ENCODE measurements at regions not wholly inside any gene's neighbourhood (a gene's known extent, or its start where the extent isn't known, plus 50 kb on each side); places are given as distances from the start of the nearest gene placed in this dataset.
A peak's percentile ranks its signal among the peaks of the same experiment; 100 is the strongest.

DNA sequence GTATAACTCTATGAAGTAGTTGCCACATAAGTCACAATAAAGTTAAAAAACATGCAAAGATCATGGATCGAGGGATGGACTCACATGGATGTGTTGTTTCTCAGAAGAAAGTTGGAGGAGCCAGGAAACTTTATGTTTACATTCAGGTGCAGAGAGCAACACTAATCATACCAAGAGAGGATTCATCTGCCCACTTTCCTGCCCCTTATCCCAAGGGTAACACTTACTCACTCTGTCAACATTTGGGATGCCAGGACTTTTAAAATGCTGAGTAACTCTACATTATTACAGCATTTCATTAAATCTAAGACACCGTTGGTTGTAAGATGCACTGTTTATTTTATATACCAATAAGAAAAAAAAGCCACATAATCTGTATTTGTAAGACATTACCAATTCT is 170.4 kb downstream of the KCNE4 start:
- H3K9ac ChIP-seq: no peak overlapping the region
- H3K27ac ChIP-seq (ENCODE audit: low read depth in 2 of 2, low read length in 1 of 2): no peak overlapping the region
- no peak for DNase-seq
- no peaks in the 10 kb centered on the region for H3F3A ChIP-seq (replicated peaks; ENCODE audit: insufficient read depth)
- CTCF ChIA-PET: no interaction called here
- H3K36me3 ChIP-seq (replicated peaks in 1 of 2; ENCODE audit: control insufficient read depth in 1 of 2, insufficient read depth in 2 of 2, low read length in 1 of 2): no peaks in the 10 kb centered on the region
- no peaks in the 10 kb centered on the region for H3K27me3 ChIP-seq (ENCODE audit: insufficient read depth)
- H2AFZ ChIP-seq (ENCODE audit: low read depth): peak overlapping the region; percentile 27; the same call in 1 of the 2 replicates
- TF ChIP-seq, protein P1, sequence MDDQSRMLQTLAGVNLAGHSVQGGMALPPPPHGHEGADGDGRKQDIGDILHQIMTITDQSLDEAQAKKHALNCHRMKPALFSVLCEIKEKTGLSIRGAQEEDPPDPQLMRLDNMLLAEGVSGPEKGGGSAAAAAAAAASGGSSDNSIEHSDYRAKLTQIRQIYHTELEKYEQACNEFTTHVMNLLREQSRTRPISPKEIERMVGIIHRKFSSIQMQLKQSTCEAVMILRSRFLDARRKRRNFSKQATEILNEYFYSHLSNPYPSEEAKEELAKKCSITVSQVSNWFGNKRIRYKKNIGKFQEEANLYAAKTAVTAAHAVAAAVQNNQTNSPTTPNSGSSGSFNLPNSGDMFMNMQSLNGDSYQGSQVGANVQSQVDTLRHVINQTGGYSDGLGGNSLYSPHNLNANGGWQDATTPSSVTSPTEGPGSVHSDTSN (IDR thresholded peaks at IDR 0.05): no peak
- TF ChIP-seq RXRA (IDR thresholded peaks at IDR 0.05; ENCODE audit: borderline replicate concordance, low read depth) (no peak), ELF1 (IDR thresholded peaks at IDR 0.05) (no peak), EP300 (IDR thresholded peaks at IDR 0.05; ENCODE audit: borderline replicate concordance in 1 of 2, low read depth in 1 of 2, low read length in 1 of 2) (no peak), TAF1 (IDR thresholded peaks at IDR 0.05; ENCODE audit: borderline replicate concordance, low read depth, low read length) (no peak), GABPA (IDR thresholded peaks at IDR 0.05; ENCODE audit: low read depth) (no peak), POLR2AphosphoS5 (IDR thresholded peaks at IDR 0.05; ENCODE audit: low read depth, low read length) (no peak), FOXM1 (IDR thresholded peaks at IDR 0.05; ENCODE audit: low read depth) (no peak), TCF12 (IDR thresholded peaks at IDR 0.05) (no peak), CHD2 (IDR thresholded peaks at IDR 0.05; ENCODE audit: low read length, partially characterized antibody) (no peak), YY1 (IDR thresholded peaks at IDR 0.05; ENCODE audit: low read depth) (no peak), FOSL2 (IDR thresholded peaks at IDR 0.05; ENCODE audit: borderline replicate concordance, low read depth) (no peak), MXI1 (IDR thresholded peaks at IDR 0.05; ENCODE audit: low read depth, low read length) (no peak), GATA2 (CRISPR knock-in tag; IDR thresholded peaks at IDR 0.05) (no peak)
- TF ChIP-seq, protein P2, sequence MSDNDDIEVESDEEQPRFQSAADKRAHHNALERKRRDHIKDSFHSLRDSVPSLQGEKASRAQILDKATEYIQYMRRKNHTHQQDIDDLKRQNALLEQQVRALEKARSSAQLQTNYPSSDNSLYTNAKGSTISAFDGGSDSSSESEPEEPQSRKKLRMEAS (IDR thresholded peaks at IDR 0.05; ENCODE audit: low read depth): no peak
- H3K9me2 ChIP-seq: no peaks in the 10 kb centered on the region
- H3K79me2 ChIP-seq (ENCODE audit: insufficient read depth): no peaks in the 10 kb centered on the region
- H3K4me2 ChIP-seq: no peak overlapping the region
- POLR2A ChIA-PET: no interaction called here
- H4K20me1 ChIP-seq (ENCODE audit: insufficient read depth): no peaks in the 10 kb centered on the region
- WGBS (ENCODE audit: low lambda C conversion rate): 87% methylated on average over 2 of the region's 2 CpGs
- H3K9me3 ChIP-seq: no peaks in the 10 kb centered on the region
- no peaks in the 10 kb centered on the region for H3K4me1 ChIP-seq (ENCODE audit: control insufficient read depth in 1 of 2, insufficient read depth in 2 of 2, low read depth in 1 of 2, low read length in 1 of 2)
- H3K4me3 ChIP-seq (ENCODE audit: low read depth in 2 of 2, low read length in 1 of 2): no peak overlapping the region

DNA sequence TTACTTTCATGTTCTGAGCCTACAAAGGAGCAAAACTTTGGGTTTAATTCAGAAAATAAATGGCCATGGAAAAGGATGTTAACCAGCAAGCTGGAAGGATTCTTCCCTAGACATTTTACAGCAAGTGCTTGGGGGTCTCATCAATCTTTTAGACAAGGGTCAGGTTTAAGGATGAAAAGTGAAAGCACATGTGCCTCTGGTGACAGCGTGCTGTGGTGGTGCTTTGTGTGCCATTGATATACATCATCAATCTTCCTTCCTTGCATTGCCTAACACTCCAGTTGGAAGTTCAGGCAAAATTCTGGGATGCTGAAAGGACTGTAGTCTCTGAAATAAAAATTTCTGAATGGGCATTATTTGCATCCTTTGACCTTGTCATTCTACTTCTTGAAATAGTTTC is 171.2 kb downstream of the KCNE4 start:
- Histone ChIP-seq H3K27me3 (ENCODE audit: insufficient read depth) (no peaks in the 10 kb centered on the region), H3K9me2 (no peaks in the 10 kb centered on the region), H4K20me1 (ENCODE audit: insufficient read depth) (no peaks in the 10 kb centered on the region), H2AFZ (ENCODE audit: low read depth) (no peak overlapping the region), H3K79me2 (ENCODE audit: insufficient read depth) (no peaks in the 10 kb centered on the region), H3K4me2 (no peak overlapping the region), H3K9ac (no peak overlapping the region), H3K4me1 (ENCODE audit: control insufficient read depth in 1 of 2, insufficient read depth in 2 of 2, low read depth in 1 of 2, low read length in 1 of 2) (peaks cover 0 to under 1% of the 10 kb centered on the region in 2 experiments; a peak in 2 of 4 replicates), H3K4me3 (ENCODE audit: low read depth in 2 of 2, low read length in 1 of 2) (no peak overlapping the region), H3K36me3 (replicated peaks in 1 of 2; ENCODE audit: control insufficient read depth in 1 of 2, insufficient read depth in 2 of 2, low read length in 1 of 2) (no peaks in the 10 kb centered on the region), H3K9me3 (no peaks in the 10 kb centered on the region), H3K27ac (ENCODE audit: low read depth in 2 of 2, low read length in 1 of 2) (no peak overlapping the region), H3F3A (replicated peaks; ENCODE audit: insufficient read depth) (no peaks in the 10 kb centered on the region)
- CTCF ChIA-PET: no interaction called here
- WGBS (ENCODE audit: low lambda C conversion rate): 85% methylated on average over 1 of the region's 1 CpG
- no peak for DNase-seq
- TF ChIP-seq SMC3 (IDR thresholded peaks at IDR 0.05; ENCODE audit: low read depth, low read length) (no peak), RCOR1 (IDR thresholded peaks at IDR 0.05; ENCODE audit: low read length) (no peak), MEF2A (IDR thresholded peaks at IDR 0.05; ENCODE audit: borderline replicate concordance, low read depth) (no peak), TAF1 (IDR thresholded peaks at IDR 0.05; ENCODE audit: borderline replicate concordance, low read depth, low read length) (no peak), TEAD4 (IDR thresholded peaks at IDR 0.05; ENCODE audit: borderline replicate concordance, insufficient read depth) (no peak), EP300 (IDR thresholded peaks at IDR 0.05; ENCODE audit: borderline replicate concordance in 1 of 2, low read depth in 1 of 2, low read length in 1 of 2) (no peak), NRF1 (IDR thresholded peaks at IDR 0.05; ENCODE audit: low read depth, low read length) (no peak), SIN3A (IDR thresholded peaks at IDR 0.05; ENCODE audit: borderline replicate concordance, low read depth, low read length) (no peak), YY1 (IDR thresholded peaks at IDR 0.05; ENCODE audit: low read depth) (no peak)
- TF ChIP-seq, protein P2 (IDR thresholded peaks at IDR 0.05; ENCODE audit: low read depth): no peak
- TF ChIP-seq, protein P3, sequence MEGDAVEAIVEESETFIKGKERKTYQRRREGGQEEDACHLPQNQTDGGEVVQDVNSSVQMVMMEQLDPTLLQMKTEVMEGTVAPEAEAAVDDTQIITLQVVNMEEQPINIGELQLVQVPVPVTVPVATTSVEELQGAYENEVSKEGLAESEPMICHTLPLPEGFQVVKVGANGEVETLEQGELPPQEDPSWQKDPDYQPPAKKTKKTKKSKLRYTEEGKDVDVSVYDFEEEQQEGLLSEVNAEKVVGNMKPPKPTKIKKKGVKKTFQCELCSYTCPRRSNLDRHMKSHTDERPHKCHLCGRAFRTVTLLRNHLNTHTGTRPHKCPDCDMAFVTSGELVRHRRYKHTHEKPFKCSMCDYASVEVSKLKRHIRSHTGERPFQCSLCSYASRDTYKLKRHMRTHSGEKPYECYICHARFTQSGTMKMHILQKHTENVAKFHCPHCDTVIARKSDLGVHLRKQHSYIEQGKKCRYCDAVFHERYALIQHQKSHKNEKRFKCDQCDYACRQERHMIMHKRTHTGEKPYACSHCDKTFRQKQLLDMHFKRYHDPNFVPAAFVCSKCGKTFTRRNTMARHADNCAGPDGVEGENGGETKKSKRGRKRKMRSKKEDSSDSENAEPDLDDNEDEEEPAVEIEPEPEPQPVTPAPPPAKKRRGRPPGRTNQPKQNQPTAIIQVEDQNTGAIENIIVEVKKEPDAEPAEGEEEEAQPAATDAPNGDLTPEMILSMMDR (IDR thresholded peaks at IDR 0.05): no peak
- POLR2A ChIA-PET: no interaction called here

Measured in SK-N-SH (cell line).